IgD-negative memory B cell (primary cell): ENCODE measurements at regions not wholly inside any gene's neighbourhood (a gene's known extent, or its start where the extent isn't known, plus 50 kb on each side); places are given as distances from the start of the nearest gene placed in this dataset.

ENCODE experiments used
- H3K27ac Mint-ChIP-seq, 3 donors: one replicate each; pipeline ENCODE4 v1.8.0; 2020 to 2022; ENCODE audit warnings: mild to moderate bottlenecking in 3 of 3, mixed read lengths in 3 of 3, moderate library complexity in 1 of 3
- H3K27me3 Mint-ChIP-seq: one replicate; pipeline ENCODE4 v1.8.0; 2021; ENCODE audit warnings: mixed read lengths
- H3K36me3 Mint-ChIP-seq: one replicate; pipeline ENCODE4 v1.8.0; 2020; ENCODE audit warnings: mild to moderate bottlenecking, mixed read lengths
- H3K4me1 Mint-ChIP-seq, 3 donors: one replicate each; pipeline ENCODE4 v1.8.0; 2020 to 2022; ENCODE audit warnings: mixed read lengths in 3 of 3, mild to moderate bottlenecking in 1 of 3
- H3K4me3 Mint-ChIP-seq, 4 donors: one replicate each; pipeline ENCODE4 v1.8.0; 2020 to 2022; ENCODE audit warnings: mild to moderate bottlenecking in 4 of 4, mixed read lengths in 4 of 4, moderate library complexity in 3 of 4
- H3K9me3 Mint-ChIP-seq, 3 donors: one replicate each; pipeline ENCODE4 v1.8.0; 2020 to 2021; ENCODE audit warnings: mixed read lengths in 3 of 3, mild to moderate bottlenecking in 1 of 3

- Mint-ChIP-seq H3K4me3 (no peak overlapping the region), H3K27me3 (no peaks in the 10 kb centered on the region), H3K4me1 (no peaks in the 10 kb centered on the region), H3K36me3 (no peaks in the 10 kb centered on the region), H3K27ac (no peak overlapping the region), H3K9me3 (peaks cover 0 to 6% (median 0%) of the 10 kb centered on the region in 3 donors)
Observed at GRCh38 chr4:156196722-156197121, 243.1 kb upstream of the CTSO start.

DNA sequence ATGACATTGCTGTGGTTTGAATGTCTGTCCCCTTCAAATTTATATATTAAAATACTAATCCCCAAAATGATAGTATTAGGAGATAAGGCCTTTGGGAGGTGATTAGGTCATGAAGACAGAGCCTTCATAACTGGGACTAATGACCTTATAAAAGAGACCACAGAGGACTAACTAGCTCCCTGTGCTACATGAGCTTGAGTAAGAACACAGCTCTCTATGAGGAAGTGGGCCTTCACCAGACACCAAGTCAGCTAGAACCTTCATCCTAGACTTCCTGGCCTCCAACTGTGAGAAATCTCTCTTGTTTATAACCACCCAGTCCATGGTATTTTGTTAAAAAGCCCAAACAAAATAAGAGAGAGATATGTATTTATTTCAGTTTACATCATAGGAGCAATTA is 242.2 kb upstream of the CTSO start:
- Mint-ChIP-seq H3K36me3 (no peaks in the 10 kb centered on the region), H3K9me3 (peaks cover 0 to 6% (median 0%) of the 10 kb centered on the region in 3 donors), H3K4me3 (no peak overlapping the region), H3K27me3 (no peaks in the 10 kb centered on the region), H3K4me1 (no peaks in the 10 kb centered on the region), H3K27ac (no peak overlapping the region)

DNA sequence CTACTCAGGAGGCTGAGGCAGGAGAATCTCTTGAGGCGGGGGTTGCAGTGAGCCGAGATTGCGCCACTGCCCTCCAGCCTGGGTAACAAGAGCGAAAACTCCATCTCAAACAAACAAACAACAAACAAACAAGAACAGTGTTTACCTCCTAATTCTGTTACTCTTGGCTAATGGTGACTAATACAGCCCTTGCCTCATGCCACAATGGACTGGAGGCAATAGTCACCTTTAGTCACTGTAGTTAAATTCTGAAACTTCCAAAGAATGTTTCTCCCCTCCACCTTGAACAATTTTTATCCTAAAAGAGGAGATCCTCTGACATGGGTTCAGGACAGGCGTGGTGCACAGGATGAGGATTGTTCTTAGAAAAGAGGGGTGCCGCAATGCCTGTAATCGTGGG is 241.2 kb upstream of the CTSO start:
- no peaks in the 10 kb centered on the region for H3K36me3 Mint-ChIP-seq
- no peak overlapping the region for H3K27ac Mint-ChIP-seq
- H3K27me3 Mint-ChIP-seq: no peaks in the 10 kb centered on the region
- no peak overlapping the region for H3K4me3 Mint-ChIP-seq
- no peaks in the 10 kb centered on the region for H3K4me1 Mint-ChIP-seq
- H3K9me3 Mint-ChIP-seq: peaks cover 0 to 6% (median 1%) of the 10 kb centered on the region in 3 donors

- Mint-ChIP-seq H3K36me3 (no peaks in the 10 kb centered on the region), H3K27ac (no peak overlapping the region), H3K27me3 (no peaks in the 10 kb centered on the region), H3K4me1 (no peaks in the 10 kb centered on the region), H3K4me3 (no peak overlapping the region), H3K9me3 (peaks cover 0 to 6% (median 1%) of the 10 kb centered on the region in 3 donors)
Observed at GRCh38 chr4:156193800-156194199, 240.1 kb upstream of the CTSO start.

GRCh38 chr4:156193106-156193505 is 239.4 kb upstream of the CTSO start:
- no peak overlapping the region for H3K27ac Mint-ChIP-seq
- H3K4me1 Mint-ChIP-seq: no peaks in the 10 kb centered on the region

DNA sequence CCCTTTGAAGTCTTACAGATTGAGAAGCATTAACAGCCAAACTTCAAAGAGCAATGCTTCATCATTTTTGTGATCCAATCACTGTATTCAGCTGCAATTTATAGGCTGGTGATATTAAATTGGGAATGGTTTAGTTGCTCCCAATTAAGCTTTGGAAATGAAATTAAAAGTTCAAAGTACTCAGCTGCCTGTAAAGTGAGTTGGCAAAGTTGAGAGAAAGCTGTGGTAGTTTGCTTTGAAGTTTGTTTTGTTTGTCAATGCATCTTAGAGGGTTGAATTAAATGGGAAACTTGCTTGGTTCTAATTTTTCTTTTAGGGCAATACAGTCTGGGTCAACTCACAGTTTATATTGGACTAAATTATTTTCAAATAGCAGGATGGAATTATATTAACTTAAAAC is 238.4 kb upstream of the CTSO start:
- no peaks in the 10 kb centered on the region for H3K27me3 Mint-ChIP-seq
- H3K4me1 Mint-ChIP-seq: no peaks in the 10 kb centered on the region
- no peak overlapping the region for H3K27ac Mint-ChIP-seq
- no peak overlapping the region for H3K4me3 Mint-ChIP-seq
- H3K36me3 Mint-ChIP-seq: no peaks in the 10 kb centered on the region
- H3K9me3 Mint-ChIP-seq: peaks cover 0 to 1% (median 0%) of the 10 kb centered on the region in 3 donors

More at GRCh38 chr4:156193106-156193505, 239.4 kb upstream of the CTSO start:
- no peak overlapping the region for H3K4me3 Mint-ChIP-seq
- H3K9me3 Mint-ChIP-seq: peaks cover 0 to 3% (median 1%) of the 10 kb centered on the region in 3 donors
- no peaks in the 10 kb centered on the region for H3K27me3 Mint-ChIP-seq
- H3K36me3 Mint-ChIP-seq: no peaks in the 10 kb centered on the region

GRCh38 chr4:156191044-156191781 is 237.5 kb upstream of the CTSO start:
- H3K27ac Mint-ChIP-seq: no peak overlapping the region
- H3K4me3 Mint-ChIP-seq: no peak overlapping the region
- no peaks in the 10 kb centered on the region for H3K4me1 Mint-ChIP-seq
- no peaks in the 10 kb centered on the region for H3K36me3 Mint-ChIP-seq
- peaks cover 0 to 1% (median 0%) of the 10 kb centered on the region in 3 donors for H3K9me3 Mint-ChIP-seq
- no peaks in the 10 kb centered on the region for H3K27me3 Mint-ChIP-seq

DNA sequence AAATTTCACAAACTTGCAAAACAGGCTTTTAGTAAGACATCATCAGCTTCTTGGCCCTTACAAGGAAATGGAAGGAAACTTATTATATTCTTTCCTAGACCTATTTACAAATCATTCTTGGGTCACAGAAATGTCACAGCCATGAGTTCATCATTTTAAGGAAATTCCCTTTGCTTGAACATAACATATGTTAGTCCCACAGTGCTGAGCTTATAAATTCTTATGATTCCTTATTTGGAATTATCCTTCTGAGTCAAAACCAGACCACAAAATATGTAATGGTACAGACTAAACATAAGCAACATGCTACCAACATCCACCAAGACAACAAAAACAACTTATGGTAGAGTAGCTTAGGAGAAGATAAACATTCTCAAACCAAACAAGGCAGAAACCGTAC is 236.9 kb upstream of the CTSO start:
- H3K4me3 Mint-ChIP-seq: no peak overlapping the region
- H3K36me3 Mint-ChIP-seq: no peaks in the 10 kb centered on the region
- H3K27ac Mint-ChIP-seq: no peak overlapping the region
- H3K27me3 Mint-ChIP-seq: no peaks in the 10 kb centered on the region
- H3K9me3 Mint-ChIP-seq: peaks cover 0 to 1% (median 0%) of the 10 kb centered on the region in 3 donors
- no peaks in the 10 kb centered on the region for H3K4me1 Mint-ChIP-seq

- no peaks in the 10 kb centered on the region for H3K27me3 Mint-ChIP-seq
- H3K4me1 Mint-ChIP-seq: no peaks in the 10 kb centered on the region
- peaks cover 0 to 1% (median 0%) of the 10 kb centered on the region in 3 donors for H3K9me3 Mint-ChIP-seq
- H3K4me3 Mint-ChIP-seq: no peak overlapping the region
- peak overlapping the region in 1 of 3 donors; percentile 71 for H3K27ac Mint-ChIP-seq
- no peaks in the 10 kb centered on the region for H3K36me3 Mint-ChIP-seq
Observed at GRCh38 chr4:156188596-156188995, 234.9 kb upstream of the CTSO start.

GRCh38 chr4:156186111-156186510 is 232.4 kb upstream of the CTSO start:
- H3K27me3 Mint-ChIP-seq: no peaks in the 10 kb centered on the region
- no peaks in the 10 kb centered on the region for H3K4me1 Mint-ChIP-seq
- peaks cover 0 to 1% (median 0%) of the 10 kb centered on the region in 3 donors for H3K9me3 Mint-ChIP-seq
- no peak overlapping the region for H3K27ac Mint-ChIP-seq
- no peaks in the 10 kb centered on the region for H3K36me3 Mint-ChIP-seq
- no peak overlapping the region for H3K4me3 Mint-ChIP-seq

DNA sequence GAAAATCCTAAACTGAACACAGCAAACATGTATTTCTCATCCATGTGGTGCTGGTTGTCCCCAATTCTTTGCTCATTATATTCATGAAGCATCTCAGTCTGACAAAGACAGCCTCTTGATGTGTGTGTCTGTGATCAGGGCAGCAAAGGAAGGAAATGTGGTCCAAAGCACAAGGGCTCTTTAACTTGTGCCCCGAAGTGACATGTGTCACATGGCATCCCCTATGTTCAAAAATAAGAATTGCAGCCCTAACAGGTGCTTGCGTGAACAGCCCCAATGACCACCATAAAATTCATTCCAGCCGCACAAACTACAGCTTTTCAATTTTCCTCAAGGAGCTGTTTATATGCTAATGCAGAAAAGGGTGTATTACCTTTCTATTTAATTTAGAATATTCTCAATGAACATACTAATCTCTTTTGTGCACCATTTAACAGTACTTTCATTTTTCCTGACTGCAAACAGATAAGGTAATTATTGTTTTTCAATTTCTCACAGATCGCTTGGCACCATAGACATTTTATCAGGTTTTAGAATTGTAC is 231.9 kb upstream of the CTSO start:
- H3K9me3 Mint-ChIP-seq: no peaks in the 10 kb centered on the region
- H3K4me3 Mint-ChIP-seq: peak overlapping the region in 1 of 4 donors; percentile 37
- no peaks in the 10 kb centered on the region for H3K36me3 Mint-ChIP-seq
- H3K27me3 Mint-ChIP-seq: no peaks in the 10 kb centered on the region
- no peaks in the 10 kb centered on the region for H3K4me1 Mint-ChIP-seq
- H3K27ac Mint-ChIP-seq: no peak overlapping the region

GRCh38 chr4:156182269-156182668 is 228.6 kb upstream of the CTSO start:
- Mint-ChIP-seq H3K9me3 (peaks cover 0 to 3% (median 0%) of the 10 kb centered on the region in 3 donors), H3K4me1 (no peaks in the 10 kb centered on the region), H3K27ac (no peak overlapping the region), H3K27me3 (peaks cover 2% of the 10 kb centered on the region), H3K4me3 (no peak overlapping the region), H3K36me3 (no peaks in the 10 kb centered on the region)

- Mint-ChIP-seq H3K27ac (no peak overlapping the region), H3K4me3 (no peak overlapping the region), H3K9me3 (peaks cover 0 to 3% (median 2%) of the 10 kb centered on the region in 3 donors), H3K4me1 (no peaks in the 10 kb centered on the region), H3K36me3 (no peaks in the 10 kb centered on the region), H3K27me3 (peaks cover 2% of the 10 kb centered on the region)
Observed at GRCh38 chr4:156177941-156178340, 224.3 kb upstream of the CTSO start.

GRCh38 chr4:156176896-156177295 is 223.2 kb upstream of the CTSO start:
- Mint-ChIP-seq H3K27me3 (peaks cover 2% of the 10 kb centered on the region), H3K4me3 (no peak overlapping the region), H3K27ac (no peak overlapping the region), H3K36me3 (no peaks in the 10 kb centered on the region), H3K9me3 (peaks cover 2 to 6% (median 3%) of the 10 kb centered on the region in 3 donors), H3K4me1 (no peaks in the 10 kb centered on the region)

DNA sequence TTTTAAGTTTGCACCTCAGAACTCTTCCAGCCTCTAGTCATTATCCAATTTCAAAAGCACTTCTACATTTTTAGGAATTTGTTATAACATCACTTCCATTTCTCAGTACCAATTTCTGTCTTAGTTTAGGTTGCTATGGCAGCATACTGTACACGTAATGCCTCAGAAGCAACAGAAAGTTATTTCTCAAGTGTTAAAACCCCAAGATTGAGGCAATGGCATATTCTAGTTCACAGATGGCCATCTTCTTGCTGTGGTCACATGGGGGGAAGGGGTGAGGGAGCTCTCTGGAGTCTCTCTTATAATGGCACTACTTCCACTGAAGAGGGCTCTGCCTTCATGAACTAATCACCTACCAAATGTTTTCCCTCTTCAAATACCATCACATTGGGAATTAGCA is 220.3 kb upstream of the CTSO start:
- Mint-ChIP-seq H3K27me3 (peaks cover 2% of the 10 kb centered on the region), H3K4me3 (no peak overlapping the region), H3K27ac (no peak overlapping the region), H3K4me1 (no peaks in the 10 kb centered on the region), H3K36me3 (no peaks in the 10 kb centered on the region), H3K9me3 (peaks cover 2 to 6% (median 3%) of the 10 kb centered on the region in 3 donors)

- no peak overlapping the region for H3K27ac Mint-ChIP-seq
- H3K4me1 Mint-ChIP-seq: no peaks in the 10 kb centered on the region
- H3K36me3 Mint-ChIP-seq: no peaks in the 10 kb centered on the region
- no peak overlapping the region for H3K4me3 Mint-ChIP-seq
- H3K27me3 Mint-ChIP-seq: peaks cover under 1% of the 10 kb centered on the region
- peaks cover 1 to 6% (median 2%) of the 10 kb centered on the region in 3 donors for H3K9me3 Mint-ChIP-seq
Observed at GRCh38 chr4:156173486-156173885, 219.8 kb upstream of the CTSO start.
